ENCODE measurements at regions not wholly inside any gene's neighbourhood (a gene's known extent, or its start where the extent isn't known, plus 50 kb on each side); places are given as distances from the start of the nearest gene placed in this dataset.
A peak's percentile ranks its signal among the peaks of the same experiment; 100 is the strongest.

- no peak for DNase-seq (ENCODE audit: low read depth)
These were observed 1355.6 kb downstream of the FAM133A start for GRCh38 chrX:95029571-95029970.

- no peak for DNase-seq (ENCODE audit: low read depth)
These were observed 1366.1 kb downstream of the FAM133A start for GRCh38 chrX:95040104-95040503.

GRCh38 chrX:95044331-95044730 lies 1370.3 kb downstream of the FAM133A start:
- no peak for DNase-seq (ENCODE audit: low read depth)

- DNase-seq (ENCODE audit: low read depth): no peak
These were observed 1382.0 kb downstream of the FAM133A start for GRCh38 chrX:95055991-95056390.

GRCh38 chrX:95056901-95057300 lies 1382.9 kb downstream of the FAM133A start:
- no peak for DNase-seq (ENCODE audit: low read depth)

- no peak for DNase-seq (ENCODE audit: low read depth)
These were observed 1383.3 kb downstream of the FAM133A start for GRCh38 chrX:95057341-95057740.

GRCh38 chrX:95058815-95059214 lies 1384.8 kb downstream of the FAM133A start:
- DNase-seq (ENCODE audit: low read depth): peak; percentile 28

GRCh38 chrX:95059909-95060308 lies 1385.9 kb downstream of the FAM133A start:
- DNase-seq (ENCODE audit: low read depth): no peak

GRCh38 chrX:95063554-95063953 lies 1389.5 kb downstream of the FAM133A start:
- no peak for DNase-seq (ENCODE audit: low read depth)

- DNase-seq (ENCODE audit: low read depth): no peak
These were observed 1391.1 kb downstream of the FAM133A start for GRCh38 chrX:95065151-95065550.

- no peak for DNase-seq (ENCODE audit: low read depth)
These were observed 1397.0 kb downstream of the FAM133A start for GRCh38 chrX:95071052-95071451.

GRCh38 chrX:95071621-95072020 lies 1397.6 kb downstream of the FAM133A start:
- DNase-seq (ENCODE audit: low read depth): no peak

GRCh38 chrX:95076449-95076848 lies 1402.4 kb downstream of the FAM133A start:
- DNase-seq (ENCODE audit: low read depth): no peak

GRCh38 chrX:95101851-95102390 lies 1427.9 kb downstream of the FAM133A start:
- no peak for DNase-seq (ENCODE audit: low read depth)

GRCh38 chrX:95117556-95117955 lies 1443.5 kb downstream of the FAM133A start:
- no peak for DNase-seq (ENCODE audit: low read depth)

GRCh38 chrX:95145848-95146490 lies 1472.0 kb downstream of the FAM133A start:
- no peak for DNase-seq (ENCODE audit: low read depth)

- no peak for DNase-seq (ENCODE audit: low read depth)
These were observed 1478.8 kb downstream of the FAM133A start for GRCh38 chrX:95152810-95153209.

GRCh38 chrX:95156566-95156965 lies 1482.6 kb downstream of the FAM133A start:
- no peak for DNase-seq (ENCODE audit: low read depth)

Data from fibroblast of the conjunctiva (primary cell).